Smooth muscle cell (in vitro differentiated cells): ENCODE measurements at regions not wholly inside any gene's neighbourhood (a gene's known extent, or its start where the extent isn't known, plus 50 kb on each side); places are given as distances from the start of the nearest gene placed in this dataset.

ENCODE experiments used
- DNase-seq: peaks from one replicate; lab custom pipeline; 2025; ENCODE audit not compliant: unreplicated experiment; lab: John Stamatoyannopoulos, UW
- H2AFZ ChIP-seq: fragments of 200-600 bp; sonication (generic); 2 replicates; pipeline ENCODE4 v1.6.0; 2016; ENCODE audit warnings: antibody characterized with exemption, low read depth, mild to moderate bottlenecking
- H3F3A ChIP-seq: fragments of 200-600 bp; sonication (generic); 2 replicates; pipeline ENCODE4 v1.6.0; 2017; ENCODE audit warnings: antibody characterized with exemption, low read depth
- H3K27ac ChIP-seq: fragments of 200-600 bp; sonication (generic); 2 replicates; pipeline ENCODE4 v1.5.1; 2016; ENCODE audit warnings: low read depth, mild to moderate bottlenecking
- H3K27me3 ChIP-seq: fragments of 200-600 bp; sonication (generic); 2 replicates; pipeline ENCODE4 v1.6.1; 2016; ENCODE audit warnings: low read depth, mild to moderate bottlenecking
- H3K36me3 ChIP-seq: fragments of 200-600 bp; sonication (generic); 2 replicates; pipeline ENCODE4 v1.5.1; 2016; ENCODE audit warnings: low read depth
- H3K4me1 ChIP-seq: fragments of 200-600 bp; sonication (generic); 2 replicates; pipeline ENCODE4 v1.5.1; 2016; ENCODE audit warnings: low read depth
- H3K4me2 ChIP-seq: fragments of 200-600 bp; sonication (generic); 2 replicates; pipeline ENCODE4 v1.6.0; 2016; ENCODE audit warnings: mild to moderate bottlenecking
- H3K4me3 ChIP-seq: fragments of 200-600 bp; sonication (generic); 2 replicates; pipeline ENCODE4 v1.5.1; 2016; ENCODE audit warnings: mild to moderate bottlenecking
- H3K79me2 ChIP-seq: fragments of 200-600 bp; sonication (generic); 2 replicates; pipeline ENCODE4 v1.6.0; 2016; ENCODE audit warnings: low read depth, mild to moderate bottlenecking
- H3K9ac ChIP-seq: fragments of 200-600 bp; sonication (generic); 2 replicates; pipeline ENCODE4 v1.6.0; 2016; ENCODE audit warnings: low read depth
- H3K9me3 ChIP-seq: fragments of 200-600 bp; sonication (generic); replicated peaks from 2 replicates; pipeline ENCODE4 v1.5.1; 2016; ENCODE audit warnings: low read depth
- H4K20me1 ChIP-seq: fragments of 200-600 bp; sonication (generic); 2 replicates; pipeline ENCODE4 v1.6.0; 2016; ENCODE audit warnings: low read depth
- WGBS: methylation state at CpG from one replicate; pipeline ENCODE4 v1.1.7; 2016; ENCODE audit warnings: low lambda C conversion rate; 5-methylcytosine and 5-hydroxymethylcytosine counted together
- TF ChIP-seq, protein P1 (sequence below): fragments of 200-600 bp; sonication (generic); IDR thresholded peaks from 2 replicates; pipeline ENCODE4 v1.5.1; 2017; ENCODE audit warnings: borderline replicate concordance, mild to moderate bottlenecking, antibody characterized with exemption; ENCODE audit not compliant: insufficient read depth, poor library complexity, severe bottlenecking

GRCh38 chr21:27495836-27496235 is 528.9 kb upstream of the ADAMTS5 start:
- Histone ChIP-seq H3K4me2 (no peak overlapping the region), H3K4me3 (no peak overlapping the region), H3K9ac (no peak overlapping the region), H3F3A (no peaks in the 10 kb centered on the region), H3K9me3 (no peaks in the 10 kb centered on the region), H3K27me3 (no peaks in the 10 kb centered on the region), H3K27ac (no peak overlapping the region), H3K4me1 (no peaks in the 10 kb centered on the region), H3K79me2 (no peaks in the 10 kb centered on the region), H4K20me1 (no peaks in the 10 kb centered on the region), H2AFZ (no peak overlapping the region), H3K36me3 (no peaks in the 10 kb centered on the region)
- 89% methylated on average over 1 of the region's 1 CpG for WGBS
- DNase-seq = no peak
- TF ChIP-seq, protein P1, sequence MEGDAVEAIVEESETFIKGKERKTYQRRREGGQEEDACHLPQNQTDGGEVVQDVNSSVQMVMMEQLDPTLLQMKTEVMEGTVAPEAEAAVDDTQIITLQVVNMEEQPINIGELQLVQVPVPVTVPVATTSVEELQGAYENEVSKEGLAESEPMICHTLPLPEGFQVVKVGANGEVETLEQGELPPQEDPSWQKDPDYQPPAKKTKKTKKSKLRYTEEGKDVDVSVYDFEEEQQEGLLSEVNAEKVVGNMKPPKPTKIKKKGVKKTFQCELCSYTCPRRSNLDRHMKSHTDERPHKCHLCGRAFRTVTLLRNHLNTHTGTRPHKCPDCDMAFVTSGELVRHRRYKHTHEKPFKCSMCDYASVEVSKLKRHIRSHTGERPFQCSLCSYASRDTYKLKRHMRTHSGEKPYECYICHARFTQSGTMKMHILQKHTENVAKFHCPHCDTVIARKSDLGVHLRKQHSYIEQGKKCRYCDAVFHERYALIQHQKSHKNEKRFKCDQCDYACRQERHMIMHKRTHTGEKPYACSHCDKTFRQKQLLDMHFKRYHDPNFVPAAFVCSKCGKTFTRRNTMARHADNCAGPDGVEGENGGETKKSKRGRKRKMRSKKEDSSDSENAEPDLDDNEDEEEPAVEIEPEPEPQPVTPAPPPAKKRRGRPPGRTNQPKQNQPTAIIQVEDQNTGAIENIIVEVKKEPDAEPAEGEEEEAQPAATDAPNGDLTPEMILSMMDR = no peak

GRCh38 chr21:27493542-27493941 is 526.7 kb upstream of the ADAMTS5 start:
- Histone ChIP-seq H3K36me3 (no peaks in the 10 kb centered on the region), H2AFZ (no peak overlapping the region), H3K4me1 (no peaks in the 10 kb centered on the region), H3K9me3 (no peaks in the 10 kb centered on the region), H3K27ac (no peak overlapping the region), H3K4me2 (no peak overlapping the region), H3K79me2 (no peaks in the 10 kb centered on the region), H3K27me3 (no peaks in the 10 kb centered on the region), H3K4me3 (no peak overlapping the region), H4K20me1 (no peaks in the 10 kb centered on the region), H3F3A (no peaks in the 10 kb centered on the region), H3K9ac (no peak overlapping the region)
- TF ChIP-seq, protein P1 = no peak
- DNase-seq = no peak

- Histone ChIP-seq H3K4me1 (no peaks in the 10 kb centered on the region), H3K9me3 (no peaks in the 10 kb centered on the region), H3K27ac (no peak overlapping the region), H4K20me1 (no peaks in the 10 kb centered on the region), H2AFZ (no peak overlapping the region), H3K4me3 (no peak overlapping the region), H3K79me2 (no peaks in the 10 kb centered on the region), H3K9ac (no peak overlapping the region), H3K27me3 (no peaks in the 10 kb centered on the region), H3K4me2 (no peak overlapping the region), H3K36me3 (no peaks in the 10 kb centered on the region), H3F3A (no peaks in the 10 kb centered on the region)
- WGBS = 80% methylated on average over 3 of the region's 3 CpGs
- TF ChIP-seq, protein P1 = no peak
- DNase-seq = no peak
Measured at GRCh38 chr21:27487676-27488075, 520.8 kb upstream of the ADAMTS5 start.

DNA sequence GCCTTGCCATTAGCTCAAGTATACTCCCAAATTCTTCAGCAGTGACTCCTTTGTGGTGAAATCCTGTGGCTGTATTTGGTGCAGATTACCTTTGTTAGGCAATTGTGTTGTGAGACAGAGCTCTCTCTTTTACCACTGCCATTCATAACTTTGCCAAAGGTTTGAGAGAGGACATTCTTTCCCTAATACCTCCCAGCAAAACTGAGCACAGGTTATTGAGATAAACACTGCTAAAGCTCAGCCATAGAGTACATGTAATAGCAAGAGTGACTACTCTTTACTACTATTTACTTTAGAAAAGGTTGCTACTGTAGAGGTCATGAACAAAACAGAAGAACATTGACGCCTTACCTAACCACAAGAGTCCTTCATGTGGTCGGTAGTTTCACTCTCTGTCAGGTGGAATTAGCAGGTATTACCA is 514.0 kb upstream of the ADAMTS5 start:
- no peak overlapping the region for H3K9ac ChIP-seq
- no peak overlapping the region for H3K27ac ChIP-seq
- WGBS = 86% methylated on average over 2 of the region's 2 CpGs
- H3F3A ChIP-seq = no peaks in the 10 kb centered on the region
- H3K4me3 ChIP-seq = no peak overlapping the region
- no peaks in the 10 kb centered on the region for H4K20me1 ChIP-seq
- H3K4me2 ChIP-seq = no peak overlapping the region
- no peaks in the 10 kb centered on the region for H3K27me3 ChIP-seq
- peaks cover 10% of the 10 kb centered on the region for H3K4me1 ChIP-seq
- no peaks in the 10 kb centered on the region for H3K79me2 ChIP-seq
- no peak overlapping the region for H2AFZ ChIP-seq
- no peaks in the 10 kb centered on the region for H3K36me3 ChIP-seq
- no peak for DNase-seq
- H3K9me3 ChIP-seq = no peaks in the 10 kb centered on the region
- TF ChIP-seq, protein P1 = no peak
